ENCODE measurements at regions not wholly inside any gene's neighbourhood (a gene's known extent, or its start where the extent isn't known, plus 50 kb on each side); places are given as distances from the start of the nearest gene placed in this dataset.

DNA sequence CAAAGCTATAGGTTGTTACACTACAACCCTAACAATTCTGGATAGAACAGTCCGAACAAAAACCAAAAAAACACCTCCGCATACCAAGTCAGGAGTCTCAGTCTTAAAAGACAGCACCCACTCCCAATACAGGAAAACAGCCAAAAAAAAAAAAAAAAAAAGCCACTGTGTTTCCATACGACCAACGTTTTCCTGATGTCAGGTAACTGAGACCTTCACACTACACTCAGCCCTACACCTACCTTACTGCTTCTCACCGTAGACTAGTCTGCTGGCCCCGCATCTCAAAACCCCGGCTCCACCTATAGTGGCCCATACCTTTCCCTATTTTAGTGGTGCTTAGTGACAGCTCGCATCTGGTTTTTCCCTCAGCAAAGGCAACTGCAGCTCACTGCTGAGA lies 339.5 kb upstream of the ADAMTS9 start:
- Histone ChIP-seq H3K4me3 (no peak overlapping the region), H3K27me3 (no peaks in the 10 kb centered on the region), H3K4me1 (ENCODE audit: low read depth) (peaks cover 7% of the 10 kb centered on the region), H3K36me3 (no peaks in the 10 kb centered on the region), H3K9me3 (ENCODE audit: low read depth) (no peaks in the 10 kb centered on the region), H3K27ac (no peak overlapping the region)
- no peak for DNase-seq (ENCODE audit: low read depth in 1 of 2, low spot score in 1 of 2)
- no peak for TF ChIP-seq CTCF (IDR thresholded peaks at IDR 0.05; ENCODE audit: low read depth, low read length)

- no peak for DNase-seq (ENCODE audit: low read depth in 1 of 2, low spot score in 1 of 2)
- H3K27ac ChIP-seq, result no peak overlapping the region
- H3K4me3 ChIP-seq, result no peak overlapping the region
- TF ChIP-seq CTCF (IDR thresholded peaks at IDR 0.05; ENCODE audit: low read depth, low read length), result no peak
- H3K9me3 ChIP-seq (ENCODE audit: low read depth), result no peaks in the 10 kb centered on the region
- no peaks in the 10 kb centered on the region for H3K27me3 ChIP-seq
- peaks cover 7% of the 10 kb centered on the region for H3K4me1 ChIP-seq (ENCODE audit: low read depth)
- no peaks in the 10 kb centered on the region for H3K36me3 ChIP-seq
These were observed 338.4 kb upstream of the ADAMTS9 start for GRCh38 chr3:65026151-65026550.

- Histone ChIP-seq H3K36me3 (no peaks in the 10 kb centered on the region), H3K4me1 (ENCODE audit: low read depth) (peaks cover 21% of the 10 kb centered on the region), H3K27ac (no peak overlapping the region), H3K9me3 (ENCODE audit: low read depth) (no peaks in the 10 kb centered on the region), H3K4me3 (no peak overlapping the region), H3K27me3 (no peaks in the 10 kb centered on the region)
- no peak for TF ChIP-seq CTCF (IDR thresholded peaks at IDR 0.05; ENCODE audit: low read depth, low read length)
- no peak for DNase-seq (ENCODE audit: low read depth in 1 of 2, low spot score in 1 of 2)
These were observed 336.3 kb upstream of the ADAMTS9 start for GRCh38 chr3:65024148-65024547.

DNA sequence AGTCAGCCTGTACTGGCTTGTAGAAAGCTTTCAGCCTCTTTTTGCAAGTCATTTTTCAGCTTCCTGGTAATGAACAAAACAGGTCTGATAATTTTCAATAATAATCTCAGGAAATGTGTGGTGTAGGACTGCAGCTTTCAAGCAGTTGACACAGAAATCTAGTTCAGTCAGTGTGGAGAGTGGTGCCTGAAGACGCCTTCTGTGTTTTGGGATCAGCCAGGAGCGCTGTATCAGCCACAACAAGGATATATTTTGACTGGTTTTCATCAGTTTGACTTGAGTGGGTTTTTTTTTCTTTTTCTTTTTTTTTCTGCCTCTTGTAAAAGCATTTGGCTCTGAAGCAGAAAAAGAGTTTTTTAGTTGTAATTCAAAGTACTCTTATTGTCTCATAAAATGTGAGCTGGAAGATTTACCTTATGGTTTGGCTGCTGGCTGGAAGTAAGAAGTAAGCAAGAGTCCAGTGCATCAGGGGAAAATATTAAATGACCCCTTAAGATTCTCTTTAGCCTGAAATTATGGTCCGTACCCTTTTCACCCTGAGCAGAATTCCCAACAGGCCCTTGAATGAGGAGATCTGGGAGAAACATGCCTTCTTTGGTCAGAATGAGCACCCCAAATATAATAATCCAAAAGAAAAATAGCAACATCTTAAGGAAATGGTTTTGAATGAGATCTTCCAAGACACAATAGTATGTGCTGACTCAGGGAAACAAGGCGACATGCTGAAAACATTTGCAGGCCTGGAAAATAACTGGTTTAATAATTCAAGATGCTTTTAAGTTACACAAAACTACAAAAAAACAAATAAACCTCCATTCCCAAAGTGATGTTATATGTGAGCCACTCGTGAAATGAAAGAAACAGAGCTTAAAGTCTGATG lies 332.7 kb upstream of the ADAMTS9 start:
- Histone ChIP-seq H3K27me3 (no peaks in the 10 kb centered on the region), H3K4me1 (ENCODE audit: low read depth) (peaks cover 23% of the 10 kb centered on the region), H3K9me3 (ENCODE audit: low read depth) (no peaks in the 10 kb centered on the region), H3K27ac (no peak overlapping the region), H3K4me3 (no peak overlapping the region), H3K36me3 (no peaks in the 10 kb centered on the region)
- DNase-seq (ENCODE audit: low read depth in 1 of 2, low spot score in 1 of 2), result no peak
- TF ChIP-seq CTCF (IDR thresholded peaks at IDR 0.05; ENCODE audit: low read depth, low read length), result no peak

- no peak for DNase-seq (ENCODE audit: low read depth in 1 of 2, low spot score in 1 of 2)
- TF ChIP-seq CTCF (IDR thresholded peaks at IDR 0.05; ENCODE audit: low read depth, low read length), result no peak
- Histone ChIP-seq H3K27ac (no peak overlapping the region), H3K36me3 (no peaks in the 10 kb centered on the region), H3K4me3 (no peak overlapping the region), H3K27me3 (no peaks in the 10 kb centered on the region), H3K9me3 (ENCODE audit: low read depth) (no peaks in the 10 kb centered on the region), H3K4me1 (ENCODE audit: low read depth) (peaks cover 23% of the 10 kb centered on the region)
These were observed 331.7 kb upstream of the ADAMTS9 start for GRCh38 chr3:65019443-65020055.
